DMS53 treated with DMSO at 0.1 percent for 48 hours (cell line): ENCODE measurements at regions not wholly inside any gene's neighbourhood (a gene's known extent, or its start where the extent isn't known, plus 50 kb on each side); places are given as distances from the start of the nearest gene placed in this dataset.
"Not testable (repeated sequence)": the region's sequence is repeated elsewhere in the genome, so short reads cannot be mapped to it uniquely, and the experiment has no call there.

Experiments used
- DNase-seq: peaks from one replicate; lab custom pipeline; 2025; ENCODE audit not compliant: unreplicated experiment; lab: John Stamatoyannopoulos, UW

GRCh38 chr4:178138491-178138890 lies 696.3 kb upstream of the AGA start:
- DNase-seq: no peak

GRCh38 chr4:178140326-178140915 lies 698.2 kb upstream of the AGA start:
- no peak for DNase-seq

GRCh38 chr4:178142724-178143123 lies 700.5 kb upstream of the AGA start:
- no peak for DNase-seq

GRCh38 chr4:178148106-178148505 lies 705.9 kb upstream of the AGA start:
- DNase-seq: no peak

GRCh38 chr4:178165251-178165950 lies 723.2 kb upstream of the AGA start:
- no peak for DNase-seq

GRCh38 chr4:178165951-178166308 lies 723.7 kb upstream of the AGA start:
- DNase-seq: no peak

- no peak for DNase-seq
Observed at GRCh38 chr4:178173771-178174170, 731.5 kb upstream of the AGA start.

- no peak for DNase-seq
Observed at GRCh38 chr4:178174756-178175155, 732.5 kb upstream of the AGA start.

GRCh38 chr4:178185517-178185916 lies 743.3 kb upstream of the AGA start:
- no peak for DNase-seq

- no peak for DNase-seq
Observed at GRCh38 chr4:178192611-178193010, 750.4 kb upstream of the AGA start.

GRCh38 chr4:178196751-178197374 lies 754.6 kb upstream of the AGA start:
- DNase-seq: no peak

GRCh38 chr4:178198691-178199090 lies 756.5 kb upstream of the AGA start:
- no peak for DNase-seq

GRCh38 chr4:178202422-178202821 lies 760.2 kb upstream of the AGA start:
- no peak for DNase-seq

- DNase-seq: no peak
Observed at GRCh38 chr4:178205826-178206225, 763.6 kb upstream of the AGA start.

- DNase-seq: no peak
Observed at GRCh38 chr4:178215309-178215708, 773.1 kb upstream of the AGA start.

- DNase-seq: no peak
Observed at GRCh38 chr4:178215763-178216162, 773.5 kb upstream of the AGA start.

GRCh38 chr4:178226421-178226820 lies 784.2 kb upstream of the AGA start:
- not testable (repeated sequence) for DNase-seq

- no peak for DNase-seq
Observed at GRCh38 chr4:178233906-178234305, 791.7 kb upstream of the AGA start.

- DNase-seq: no peak
Observed at GRCh38 chr4:178240891-178241290, 798.7 kb upstream of the AGA start.

- no peak for DNase-seq
Observed at GRCh38 chr4:178241601-178242118, 799.4 kb upstream of the AGA start.

- DNase-seq: no peak
Observed at GRCh38 chr4:178242655-178243054, 800.4 kb upstream of the AGA start.

GRCh38 chr4:178244785-178245184 lies 802.5 kb upstream of the AGA start:
- DNase-seq: no peak
